Astrocyte of the cerebellum (primary cell): ENCODE measurements at regions not wholly inside any gene's neighbourhood (a gene's known extent, or its start where the extent isn't known, plus 50 kb on each side); places are given as distances from the start of the nearest gene placed in this dataset.

ENCODE experiments used
- DNase-seq: peaks from one replicate; pipeline ENCODE4 v3.0.0-alpha.2; 2011; ENCODE audit warnings: low read depth
- H3K4me3 ChIP-seq: 2 replicates; pipeline ENCODE4 v1.5.1; 2011; ENCODE audit warnings: mild to moderate bottlenecking, low read depth, low read length, moderate library complexity
- CTCF ChIP-seq: IDR thresholded peaks from 2 replicates; pipeline ENCODE4 v1.5.1; 2012; ENCODE audit warnings: low read length, low read depth, moderate library complexity, mild to moderate bottlenecking; ENCODE audit errors: missing control alignments
- in situ Hi-C: cut with HindIII; loops from 2 replicates; pipeline ENCODE4 v1.10.0; 2017; ENCODE audit warnings: low sequenced_read_pairs

- in situ Hi-C loops, result no loop called here
- no peak overlapping the region for H3K4me3 ChIP-seq
- TF ChIP-seq CTCF, result no peak
- DNase-seq, result no peak
These were observed 275.6 kb downstream of the AASDHPPT start for GRCh38 chr11:106353031-106353430.

- in situ Hi-C loops, result no loop called here
- TF ChIP-seq CTCF, result no peak
- no peak overlapping the region for H3K4me3 ChIP-seq
- DNase-seq, result no peak
These were observed 291.8 kb downstream of the AASDHPPT start for GRCh38 chr11:106369224-106369623.

- no peak for TF ChIP-seq CTCF
- DNase-seq, result no peak
- in situ Hi-C loops, result no loop called here
- no peak overlapping the region for H3K4me3 ChIP-seq
These were observed 301.2 kb downstream of the AASDHPPT start for GRCh38 chr11:106378513-106379179.

GRCh38 chr11:106379265-106379664 is 301.8 kb downstream of the AASDHPPT start:
- in situ Hi-C loops, result no loop called here
- TF ChIP-seq CTCF, result no peak
- no peak for DNase-seq
- H3K4me3 ChIP-seq, result no peak overlapping the region

- no peak overlapping the region for H3K4me3 ChIP-seq
- in situ Hi-C loops, result no loop called here
- no peak for DNase-seq
- TF ChIP-seq CTCF, result no peak
These were observed 302.2 kb downstream of the AASDHPPT start for GRCh38 chr11:106379712-106380111.

- in situ Hi-C loops, result no loop called here
- DNase-seq, result no peak
- TF ChIP-seq CTCF, result no peak
These were observed 304.4 kb downstream of the AASDHPPT start for GRCh38 chr11:106381895-106382294.

More at GRCh38 chr11:106381895-106382294, 304.4 kb downstream of the AASDHPPT start:
- no peak overlapping the region for H3K4me3 ChIP-seq
